ENCODE measurements at regions not wholly inside any gene's neighbourhood (a gene's known extent, or its start where the extent isn't known, plus 50 kb on each side); places are given as distances from the start of the nearest gene placed in this dataset.

DNA sequence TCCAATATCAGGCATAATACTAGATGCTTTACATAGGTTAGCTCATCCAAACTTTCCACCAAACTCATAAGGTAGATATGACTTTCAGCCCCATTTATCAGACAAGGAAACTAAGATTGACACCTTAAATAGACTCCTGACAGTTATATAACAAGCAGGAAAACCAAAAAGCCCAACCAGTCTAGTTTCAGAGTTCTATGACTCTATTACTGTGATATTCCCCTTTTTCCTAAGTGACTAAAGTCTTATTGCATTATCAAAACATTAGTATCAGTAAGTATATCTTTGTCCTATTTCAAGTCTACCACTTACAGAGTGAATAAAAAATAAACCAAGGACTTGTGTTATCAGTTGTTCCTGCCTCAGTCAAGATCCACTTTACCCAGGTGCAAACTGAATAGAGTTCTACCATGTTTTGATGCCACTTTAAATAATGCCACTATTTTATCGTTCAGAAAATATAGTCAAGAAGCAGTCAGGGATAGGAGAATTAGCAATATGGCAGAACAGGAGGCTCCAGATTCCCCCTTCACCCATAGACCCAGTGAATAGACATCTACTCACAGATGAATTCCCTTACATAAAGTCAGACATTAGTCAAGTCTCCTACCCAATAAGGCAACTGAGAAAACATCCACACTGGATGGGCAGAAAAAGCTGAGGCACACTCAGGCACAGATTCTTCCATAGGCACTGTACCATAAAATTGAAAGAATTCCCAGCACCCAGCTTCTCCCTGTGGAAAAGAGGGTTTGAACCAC, 74.1 kb downstream of the CRPPA start:
- peaks cover 10% of the 10 kb centered on the region for H3K4me1 Mint-ChIP-seq

DNA sequence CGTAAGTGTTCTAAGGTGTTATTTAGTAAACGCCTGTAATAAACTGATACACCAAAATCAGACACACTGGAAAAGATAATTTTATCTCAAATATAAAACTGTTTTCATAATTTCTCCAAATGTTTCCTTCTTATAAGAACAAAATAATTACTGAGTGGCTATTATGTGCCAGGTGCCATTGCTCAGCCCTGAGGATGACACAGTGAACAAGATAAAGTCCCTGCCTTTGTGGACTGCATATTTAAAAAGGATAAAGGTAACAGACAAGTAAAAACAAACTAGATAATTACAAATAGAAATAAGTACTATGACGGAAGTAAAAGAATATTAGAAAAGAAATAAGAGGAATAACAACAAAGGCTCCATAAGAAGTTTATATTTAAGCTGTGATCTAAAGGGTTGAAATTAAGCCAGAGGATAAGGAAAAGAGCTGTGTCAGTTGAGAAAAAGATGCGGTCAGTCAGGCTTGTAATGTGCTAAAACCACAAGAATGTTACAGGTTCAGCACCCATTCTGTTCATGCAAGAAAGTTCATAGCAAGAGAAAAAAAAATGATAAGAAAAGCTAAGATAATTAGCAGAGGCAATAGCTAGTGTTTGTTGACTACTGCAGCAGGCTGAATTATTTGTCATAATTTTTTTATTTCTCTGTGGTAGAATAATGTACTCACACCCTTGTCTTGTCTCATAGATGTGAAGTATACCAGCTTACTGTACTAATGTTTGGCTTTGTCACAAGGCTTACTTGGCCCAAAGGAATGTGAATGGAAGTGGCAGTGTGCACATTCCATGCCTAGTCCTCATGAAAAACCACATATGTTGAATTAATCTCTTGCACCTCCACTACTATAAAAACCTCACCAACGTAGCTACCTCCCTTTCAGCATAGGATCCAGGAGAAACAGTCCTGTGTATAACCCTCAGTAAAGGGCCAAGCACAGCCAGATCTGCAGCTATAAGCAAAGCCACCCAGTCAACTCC, 75.1 kb downstream of the CRPPA start:
- POLR2A ChIA-PET = no interaction called here
- CTCF ChIA-PET = no interaction called here
- Mint-ChIP-seq H3K27me3 (no peaks in the 10 kb centered on the region), H3K27ac (no peak overlapping the region), H3K4me1 (peaks cover 10% of the 10 kb centered on the region), H3K36me3 (ENCODE audit: low read depth) (no peaks in the 10 kb centered on the region), H3K9me3 (peaks cover 7% of the 10 kb centered on the region), H3K4me3 (no peak overlapping the region)
- no peak for DNase-seq

More for the DNA sequence above, 74.1 kb downstream of the CRPPA start:
- Mint-ChIP-seq H3K9me3 (peaks cover 12% of the 10 kb centered on the region), H3K27me3 (no peaks in the 10 kb centered on the region), H3K4me3 (no peak overlapping the region), H3K27ac (no peak overlapping the region), H3K36me3 (ENCODE audit: low read depth) (no peaks in the 10 kb centered on the region)
- DNase-seq = no peak
- POLR2A ChIA-PET = no interaction called here
- CTCF ChIA-PET = no interaction called here

DNA sequence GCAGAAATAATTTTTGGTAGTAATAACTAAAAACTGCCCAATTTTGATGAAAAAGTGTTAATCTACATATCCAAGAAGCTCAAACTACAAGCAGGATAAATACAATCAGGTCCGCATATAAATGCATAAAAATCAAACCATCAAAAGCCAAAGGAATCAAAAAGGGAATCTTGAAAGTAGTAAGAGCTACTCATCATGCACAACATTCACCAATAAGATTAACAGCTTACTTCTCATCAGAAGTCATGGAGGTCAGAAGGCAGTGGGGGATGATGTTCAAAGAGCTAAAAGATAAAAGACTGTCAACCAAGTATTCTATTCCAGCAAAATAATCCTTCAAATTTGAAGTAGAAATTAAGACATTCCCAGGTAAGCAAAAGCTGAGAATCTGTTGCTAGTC, 76.4 kb downstream of the CRPPA start:
- no peak overlapping the region for H3K27ac Mint-ChIP-seq
- ChIA-PET POLR2A (no interaction called here), CTCF (no interaction called here)
- peaks cover 7% of the 10 kb centered on the region for H3K9me3 Mint-ChIP-seq
- H3K4me3 Mint-ChIP-seq = no peak overlapping the region
- no peaks in the 10 kb centered on the region for H3K36me3 Mint-ChIP-seq (ENCODE audit: low read depth)
- peaks cover 10% of the 10 kb centered on the region for H3K4me1 Mint-ChIP-seq
- no peak for DNase-seq
- H3K27me3 Mint-ChIP-seq = no peaks in the 10 kb centered on the region

DNA sequence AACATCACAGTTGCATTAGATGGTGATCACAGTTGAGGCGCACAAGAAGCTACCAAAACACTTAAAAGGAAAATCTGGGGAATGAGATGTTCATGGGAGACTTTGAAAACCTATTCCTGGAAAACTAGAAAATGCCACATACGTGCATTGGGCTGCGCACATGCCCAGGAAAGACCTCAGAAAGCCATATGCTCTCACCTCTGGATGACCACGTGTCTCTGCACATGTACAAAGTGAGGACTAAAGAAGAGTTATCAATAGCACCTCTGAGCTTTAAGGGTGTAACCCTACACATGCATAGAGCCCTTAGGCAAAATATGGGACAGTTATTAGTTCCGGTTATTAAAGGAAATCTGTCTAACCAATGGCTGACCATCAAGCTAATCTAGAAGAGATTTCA, 77.7 kb downstream of the CRPPA start:
- ChIA-PET POLR2A (no interaction called here), CTCF (no interaction called here)
- Mint-ChIP-seq H3K9me3 (peaks cover 3% of the 10 kb centered on the region), H3K4me1 (peaks cover 10% of the 10 kb centered on the region), H3K27ac (no peak overlapping the region), H3K4me3 (no peak overlapping the region), H3K27me3 (no peaks in the 10 kb centered on the region), H3K36me3 (ENCODE audit: low read depth) (no peaks in the 10 kb centered on the region)
- no peak for DNase-seq

DNA sequence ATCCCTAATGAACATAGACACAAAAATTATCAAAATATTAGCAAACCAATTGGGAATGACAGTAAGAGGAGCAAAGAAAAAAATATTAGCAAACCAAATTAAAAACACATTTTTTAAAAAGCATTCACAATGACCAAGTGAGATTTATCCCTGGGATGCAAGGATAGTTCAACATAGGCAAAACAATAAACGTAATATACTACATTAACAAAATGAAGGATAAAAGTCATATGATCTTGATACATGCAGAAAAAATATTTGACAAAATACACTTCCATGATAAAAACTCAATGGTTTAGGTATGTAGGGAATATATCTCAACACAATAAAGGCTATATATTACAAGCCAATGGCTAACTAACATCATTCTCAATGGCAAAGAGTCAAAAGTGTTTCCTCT, 83.3 kb downstream of the CRPPA start:
- Mint-ChIP-seq H3K27ac (no peak overlapping the region), H3K27me3 (no peaks in the 10 kb centered on the region), H3K4me1 (no peaks in the 10 kb centered on the region), H3K4me3 (no peak overlapping the region), H3K9me3 (peaks cover 9% of the 10 kb centered on the region), H3K36me3 (ENCODE audit: low read depth) (no peaks in the 10 kb centered on the region)
- ChIA-PET CTCF (no interaction called here), POLR2A (no interaction called here)
- DNase-seq = no peak

DNA sequence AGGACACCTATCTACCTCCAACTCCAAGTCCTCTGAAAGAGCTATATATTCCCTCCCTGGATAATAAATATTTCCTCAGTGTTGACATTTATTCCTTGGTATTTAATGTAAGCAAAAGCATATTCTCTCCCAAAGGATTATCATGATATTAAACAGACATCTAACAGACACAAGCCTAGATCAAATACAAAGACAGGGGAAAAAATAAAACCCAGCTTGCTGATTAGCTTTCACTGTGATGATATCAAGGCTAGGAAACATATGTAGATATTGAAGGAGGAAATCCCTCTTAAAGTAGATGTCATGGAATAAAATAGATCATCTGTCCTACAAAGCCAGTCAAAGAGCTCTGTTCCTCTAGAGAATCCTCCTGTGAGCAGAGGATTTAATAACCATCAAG, 95.2 kb downstream of the CRPPA start:
- Mint-ChIP-seq H3K27ac (no peak overlapping the region), H3K27me3 (no peaks in the 10 kb centered on the region), H3K4me1 (no peaks in the 10 kb centered on the region), H3K36me3 (ENCODE audit: low read depth) (no peaks in the 10 kb centered on the region), H3K4me3 (no peak overlapping the region), H3K9me3 (peaks cover 2% of the 10 kb centered on the region)
- DNase-seq = no peak
- CTCF ChIA-PET = no interaction called here
- POLR2A ChIA-PET = no interaction called here

DNA sequence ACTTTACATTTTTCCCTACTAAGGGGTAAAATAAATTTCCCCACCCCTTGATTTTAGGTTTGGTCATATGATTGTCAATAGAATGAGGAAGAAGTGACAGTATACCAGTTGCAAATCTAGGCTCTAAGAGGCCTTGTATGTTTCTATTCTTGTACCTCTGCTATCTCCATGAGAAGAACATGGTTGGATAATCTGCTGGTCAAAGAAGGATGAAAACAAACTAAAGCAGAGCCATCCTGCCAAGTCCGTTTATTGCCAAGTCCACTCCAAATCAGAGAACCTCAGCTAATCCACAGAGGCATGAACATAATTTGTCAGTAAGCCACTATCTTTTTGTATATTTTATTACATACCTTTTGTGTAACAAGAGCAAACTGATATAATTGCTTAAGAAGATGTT, 98.0 kb downstream of the CRPPA start:
- no peak for DNase-seq
- no peak overlapping the region for H3K4me3 Mint-ChIP-seq
- no peaks in the 10 kb centered on the region for H3K36me3 Mint-ChIP-seq (ENCODE audit: low read depth)
- H3K27ac Mint-ChIP-seq = no peak overlapping the region
- POLR2A ChIA-PET = no interaction called here
- CTCF ChIA-PET = no interaction called here
- H3K4me1 Mint-ChIP-seq = no peaks in the 10 kb centered on the region
- H3K27me3 Mint-ChIP-seq = no peaks in the 10 kb centered on the region
- no peaks in the 10 kb centered on the region for H3K9me3 Mint-ChIP-seq

DNA sequence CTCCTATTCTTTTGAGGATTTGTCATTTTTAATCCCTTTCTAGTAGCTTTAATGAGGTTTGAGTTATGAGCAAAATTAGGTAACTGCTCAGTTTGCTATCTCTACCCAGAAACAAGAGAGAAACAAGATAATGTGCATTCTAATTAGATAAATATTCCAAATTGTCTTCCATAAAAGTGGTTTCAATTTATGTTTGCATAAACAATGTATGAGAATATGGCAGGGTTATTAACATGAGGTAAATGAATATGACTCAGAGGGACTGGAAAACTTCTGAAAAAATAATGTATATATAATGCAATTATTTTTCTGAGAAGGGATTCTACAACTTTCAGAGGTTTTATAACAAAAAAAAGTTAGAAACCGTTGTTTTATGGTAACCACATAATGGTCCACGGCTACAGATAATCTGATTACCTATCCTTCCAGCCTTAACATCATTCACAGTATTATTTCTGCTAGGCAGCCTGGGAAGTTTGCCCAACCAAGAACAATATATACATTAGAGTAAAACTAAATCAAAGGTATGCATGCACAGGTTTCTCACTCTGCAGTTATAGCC, 101.2 kb downstream of the CRPPA start:
- H3K27me3 Mint-ChIP-seq = no peaks in the 10 kb centered on the region
- CTCF ChIA-PET = no interaction called here

DNA sequence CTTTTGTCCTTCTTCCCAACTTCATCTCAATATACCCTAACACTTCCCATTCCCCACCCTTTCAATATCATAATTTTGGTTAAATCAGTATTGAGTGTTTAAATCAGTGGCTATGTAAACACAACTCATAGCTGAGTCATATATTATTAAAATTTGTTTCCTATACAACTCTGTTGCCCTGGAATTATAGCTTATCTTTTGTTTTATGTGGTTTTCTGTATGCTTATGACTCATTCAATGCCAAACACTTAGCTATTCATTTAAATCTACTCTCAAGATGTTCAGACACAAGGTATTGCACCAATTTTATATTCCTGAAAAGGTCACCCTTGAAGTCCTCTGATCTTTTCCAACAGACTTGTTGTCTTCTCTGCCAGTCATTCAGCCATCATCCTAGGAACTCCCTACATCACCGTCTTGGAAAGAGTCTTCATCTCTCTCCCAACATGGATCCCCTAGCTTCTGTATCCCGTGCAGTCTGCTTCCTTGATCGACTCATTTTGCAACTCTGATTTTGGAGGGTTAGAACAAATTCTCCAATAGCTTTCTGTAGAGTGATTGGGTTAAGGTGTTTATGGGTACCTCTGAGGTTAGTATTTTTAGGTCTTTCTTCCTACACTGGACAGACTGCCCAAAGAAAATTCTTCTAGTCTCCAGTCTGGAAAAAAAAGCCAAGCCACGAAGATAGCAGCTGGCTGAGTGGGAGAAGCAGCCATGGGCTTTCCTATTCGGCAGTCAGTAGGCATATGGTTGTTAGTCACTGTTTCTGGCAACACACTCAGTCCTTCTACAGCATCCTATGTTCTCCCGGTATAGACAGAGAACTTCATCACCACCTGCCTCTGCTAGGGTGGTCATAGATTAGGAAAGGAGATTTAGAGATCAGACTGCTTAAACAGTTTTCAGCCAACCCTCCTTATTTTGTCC, 102.1 kb downstream of the CRPPA start:
- no peaks in the 10 kb centered on the region for H3K9me3 Mint-ChIP-seq

More for the DNA sequence above, 101.2 kb downstream of the CRPPA start:
- POLR2A ChIA-PET = no interaction called here
- no peak for DNase-seq
- Mint-ChIP-seq H3K36me3 (ENCODE audit: low read depth) (no peaks in the 10 kb centered on the region), H3K4me3 (no peak overlapping the region), H3K27ac (no peak overlapping the region), H3K9me3 (no peaks in the 10 kb centered on the region), H3K4me1 (no peaks in the 10 kb centered on the region)

DNA sequence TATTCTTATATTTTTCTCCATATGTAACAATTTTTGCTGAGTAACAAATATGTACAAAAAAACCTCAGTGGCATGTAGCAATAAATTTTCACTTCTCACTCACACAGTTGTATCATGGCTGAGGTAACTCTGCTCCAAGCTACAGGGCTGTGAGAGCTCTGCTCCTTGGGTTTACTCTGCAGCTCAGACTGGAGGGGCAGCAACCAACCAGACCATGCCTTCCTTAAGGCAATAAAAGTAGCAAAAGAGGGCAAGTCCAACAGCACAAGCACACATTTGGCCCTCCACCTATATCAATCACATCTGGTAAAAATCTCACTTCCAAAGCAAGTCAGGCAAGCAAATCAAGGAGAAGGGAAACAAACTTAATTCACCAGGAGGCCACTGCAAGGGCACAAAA, 102.9 kb downstream of the CRPPA start:
- no peak for DNase-seq
- Mint-ChIP-seq H3K9me3 (no peaks in the 10 kb centered on the region), H3K4me1 (no peaks in the 10 kb centered on the region), H3K27ac (no peak overlapping the region), H3K36me3 (ENCODE audit: low read depth) (no peaks in the 10 kb centered on the region), H3K4me3 (no peak overlapping the region), H3K27me3 (no peaks in the 10 kb centered on the region)
- ChIA-PET POLR2A (no interaction called here), CTCF (no interaction called here)

More for the DNA sequence above, 102.1 kb downstream of the CRPPA start:
- no peaks in the 10 kb centered on the region for H3K36me3 Mint-ChIP-seq (ENCODE audit: low read depth)
- no peaks in the 10 kb centered on the region for H3K27me3 Mint-ChIP-seq
- no peak overlapping the region for H3K4me3 Mint-ChIP-seq
- H3K27ac Mint-ChIP-seq = no peak overlapping the region
- no peak for DNase-seq
- H3K4me1 Mint-ChIP-seq = no peaks in the 10 kb centered on the region
- ChIA-PET POLR2A (no interaction called here), CTCF (no interaction called here)

DNA sequence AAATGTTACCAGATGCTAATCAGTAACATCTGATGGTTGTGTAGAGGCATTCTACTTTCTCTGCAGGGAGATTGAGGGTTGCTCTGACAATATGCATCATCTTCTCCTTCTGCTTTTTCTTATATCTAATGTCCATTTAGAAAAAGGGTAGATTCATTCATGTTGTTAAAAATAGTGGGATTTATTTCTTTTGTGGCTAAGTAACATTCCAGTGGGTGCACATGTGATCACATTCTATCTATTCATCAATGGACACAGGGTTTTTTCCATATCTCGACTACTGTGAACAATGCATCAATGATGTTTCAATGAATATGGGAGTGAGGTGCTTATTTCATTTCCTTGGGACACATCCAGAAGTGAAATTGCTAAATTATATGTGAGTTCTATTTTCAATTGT, 103.9 kb downstream of the CRPPA start:
- Mint-ChIP-seq H3K4me3 (no peak overlapping the region), H3K36me3 (ENCODE audit: low read depth) (no peaks in the 10 kb centered on the region), H3K27ac (no peak overlapping the region), H3K9me3 (no peaks in the 10 kb centered on the region), H3K4me1 (no peaks in the 10 kb centered on the region), H3K27me3 (no peaks in the 10 kb centered on the region)
- DNase-seq = no peak
- POLR2A ChIA-PET = no interaction called here
- CTCF ChIA-PET = no interaction called here

DNA sequence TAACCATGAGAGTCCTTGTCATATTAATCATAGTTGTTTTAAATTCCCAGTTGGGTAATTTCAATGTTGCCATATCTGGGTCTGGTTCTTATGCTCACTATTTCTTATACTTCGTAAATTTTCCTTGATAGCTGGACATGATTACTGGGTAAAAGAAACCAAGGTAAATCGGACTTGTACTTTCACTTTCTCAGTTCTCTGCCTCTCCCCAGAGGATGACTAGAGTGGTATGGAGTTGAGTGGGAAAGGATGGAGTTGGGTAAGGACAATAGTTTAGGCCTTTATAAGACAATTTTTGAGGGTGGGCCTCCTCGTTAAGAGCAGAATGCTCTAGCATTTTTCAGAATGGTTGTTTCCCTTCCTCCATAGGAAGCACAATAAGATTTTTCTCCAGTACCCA, 106.1 kb downstream of the CRPPA start:
- no peak for DNase-seq
- H3K4me3 Mint-ChIP-seq = no peak overlapping the region
- no peaks in the 10 kb centered on the region for H3K9me3 Mint-ChIP-seq
- ChIA-PET CTCF (interaction anchor here (0.6 kb wide), 1 partner anchor 12 kb away, joined by 3 read pairs; no protein-coding TSS in a partner anchor), POLR2A (no interaction called here)
- H3K4me1 Mint-ChIP-seq = no peaks in the 10 kb centered on the region
- no peaks in the 10 kb centered on the region for H3K36me3 Mint-ChIP-seq (ENCODE audit: low read depth)
- no peaks in the 10 kb centered on the region for H3K27me3 Mint-ChIP-seq
- no peak overlapping the region for H3K27ac Mint-ChIP-seq

DNA sequence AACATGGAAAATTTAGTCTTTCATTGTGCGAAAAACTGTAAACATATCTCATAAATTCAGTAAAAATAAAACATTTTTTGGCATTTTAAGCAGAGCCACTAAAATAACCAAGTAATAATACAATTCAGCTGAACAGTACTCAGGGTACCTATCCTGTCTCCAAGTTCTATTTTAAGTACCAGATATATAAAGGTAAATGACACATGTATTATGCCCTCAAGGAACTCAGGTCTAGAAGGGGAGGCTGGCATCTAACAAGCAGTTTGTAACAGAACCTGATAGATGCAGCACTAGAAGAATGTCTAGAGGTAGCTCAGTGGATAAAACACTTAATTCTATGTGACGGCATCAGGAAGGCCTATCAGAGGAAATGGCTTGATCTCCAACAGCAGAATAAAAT, 112.2 kb downstream of the CRPPA start:
- H3K27ac Mint-ChIP-seq = no peak overlapping the region
- no peaks in the 10 kb centered on the region for H3K4me1 Mint-ChIP-seq
- ChIA-PET POLR2A (no interaction called here), CTCF (no interaction called here)
- no peaks in the 10 kb centered on the region for H3K9me3 Mint-ChIP-seq
- H3K4me3 Mint-ChIP-seq = no peak overlapping the region
- H3K27me3 Mint-ChIP-seq = no peaks in the 10 kb centered on the region
- no peaks in the 10 kb centered on the region for H3K36me3 Mint-ChIP-seq (ENCODE audit: low read depth)
- no peak for DNase-seq

Data from activated CD4-positive, alpha-beta memory T cell treated with anti-CD3 and anti-CD28 coated beads, Interleukin-2, amount 10 ng/mL, durations not matched to agents 7 days and 5 days (primary cell).